ENCODE measurements at regions not wholly inside any gene's neighbourhood (a gene's known extent, or its start where the extent isn't known, plus 50 kb on each side); places are given as distances from the start of the nearest gene placed in this dataset.

- TF ChIP-seq POLR2A (IDR thresholded peaks at IDR 0.05; ENCODE audit: low read length) = no peak
- TF ChIP-seq GATA1 (IDR thresholded peaks at IDR 0.05; ENCODE audit: low read depth, low read length) = no peak
Measured at GRCh38 chr20:22098511-22098910, 393.0 kb downstream of the PAX1 start.

Data from erythroblast (primary cell).